ENCODE measurements at regions not wholly inside any gene's neighbourhood (a gene's known extent, or its start where the extent isn't known, plus 50 kb on each side); places are given as distances from the start of the nearest gene placed in this dataset.

DNA sequence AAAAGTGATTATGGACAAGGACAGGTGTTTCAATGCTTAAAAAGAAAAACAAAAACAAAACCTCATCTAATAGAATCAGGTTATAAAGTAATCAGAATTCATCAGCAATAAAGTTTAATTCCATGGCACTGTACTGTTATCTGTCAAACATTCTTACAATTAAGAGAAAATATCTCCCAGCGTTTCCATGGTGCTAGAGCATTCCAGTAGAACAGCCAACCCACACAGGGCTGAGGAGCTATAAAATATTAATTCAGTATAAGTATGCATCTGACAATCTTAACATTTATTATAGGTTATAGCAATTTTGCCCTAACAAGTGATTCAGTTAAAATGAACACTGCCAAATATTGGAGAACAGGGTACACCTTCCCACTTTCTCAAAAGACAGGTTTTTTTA is 128.7 kb upstream of the DEPDC1 start:
- H3K27ac ChIP-seq (ENCODE audit: low read depth in 1 of 2, low read length in 2 of 2) = no peak overlapping the region
- no peak overlapping the region for H3K4me3 ChIP-seq (ENCODE audit: low read depth in 1 of 3, low read length in 3 of 3)
- 62% methylated on average over 1 of the region's 1 CpG for WGBS
- H3K9ac ChIP-seq (ENCODE audit: low read depth in 1 of 2, low read length in 2 of 2) = no peak overlapping the region
- TF ChIP-seq, protein P1, sequence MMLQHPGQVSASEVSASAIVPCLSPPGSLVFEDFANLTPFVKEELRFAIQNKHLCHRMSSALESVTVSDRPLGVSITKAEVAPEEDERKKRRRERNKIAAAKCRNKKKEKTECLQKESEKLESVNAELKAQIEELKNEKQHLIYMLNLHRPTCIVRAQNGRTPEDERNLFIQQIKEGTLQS (IDR thresholded peaks at IDR 0.05) = no peak
- TF ChIP-seq, protein P2, sequence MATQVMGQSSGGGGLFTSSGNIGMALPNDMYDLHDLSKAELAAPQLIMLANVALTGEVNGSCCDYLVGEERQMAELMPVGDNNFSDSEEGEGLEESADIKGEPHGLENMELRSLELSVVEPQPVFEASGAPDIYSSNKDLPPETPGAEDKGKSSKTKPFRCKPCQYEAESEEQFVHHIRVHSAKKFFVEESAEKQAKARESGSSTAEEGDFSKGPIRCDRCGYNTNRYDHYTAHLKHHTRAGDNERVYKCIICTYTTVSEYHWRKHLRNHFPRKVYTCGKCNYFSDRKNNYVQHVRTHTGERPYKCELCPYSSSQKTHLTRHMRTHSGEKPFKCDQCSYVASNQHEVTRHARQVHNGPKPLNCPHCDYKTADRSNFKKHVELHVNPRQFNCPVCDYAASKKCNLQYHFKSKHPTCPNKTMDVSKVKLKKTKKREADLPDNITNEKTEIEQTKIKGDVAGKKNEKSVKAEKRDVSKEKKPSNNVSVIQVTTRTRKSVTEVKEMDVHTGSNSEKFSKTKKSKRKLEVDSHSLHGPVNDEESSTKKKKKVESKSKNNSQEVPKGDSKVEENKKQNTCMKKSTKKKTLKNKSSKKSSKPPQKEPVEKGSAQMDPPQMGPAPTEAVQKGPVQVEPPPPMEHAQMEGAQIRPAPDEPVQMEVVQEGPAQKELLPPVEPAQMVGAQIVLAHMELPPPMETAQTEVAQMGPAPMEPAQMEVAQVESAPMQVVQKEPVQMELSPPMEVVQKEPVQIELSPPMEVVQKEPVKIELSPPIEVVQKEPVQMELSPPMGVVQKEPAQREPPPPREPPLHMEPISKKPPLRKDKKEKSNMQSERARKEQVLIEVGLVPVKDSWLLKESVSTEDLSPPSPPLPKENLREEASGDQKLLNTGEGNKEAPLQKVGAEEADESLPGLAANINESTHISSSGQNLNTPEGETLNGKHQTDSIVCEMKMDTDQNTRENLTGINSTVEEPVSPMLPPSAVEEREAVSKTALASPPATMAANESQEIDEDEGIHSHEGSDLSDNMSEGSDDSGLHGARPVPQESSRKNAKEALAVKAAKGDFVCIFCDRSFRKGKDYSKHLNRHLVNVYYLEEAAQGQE (IDR thresholded peaks at IDR 0.05) = no peak
- TF ChIP-seq FOXA2 (IDR thresholded peaks at IDR 0.05) = no peak
- TF ChIP-seq JUND (IDR thresholded peaks at IDR 0.05) = no peak
- TF ChIP-seq TAF1 (conservative IDR thresholded peaks at IDR 0.05) = no peak
- TF ChIP-seq, protein P3, sequence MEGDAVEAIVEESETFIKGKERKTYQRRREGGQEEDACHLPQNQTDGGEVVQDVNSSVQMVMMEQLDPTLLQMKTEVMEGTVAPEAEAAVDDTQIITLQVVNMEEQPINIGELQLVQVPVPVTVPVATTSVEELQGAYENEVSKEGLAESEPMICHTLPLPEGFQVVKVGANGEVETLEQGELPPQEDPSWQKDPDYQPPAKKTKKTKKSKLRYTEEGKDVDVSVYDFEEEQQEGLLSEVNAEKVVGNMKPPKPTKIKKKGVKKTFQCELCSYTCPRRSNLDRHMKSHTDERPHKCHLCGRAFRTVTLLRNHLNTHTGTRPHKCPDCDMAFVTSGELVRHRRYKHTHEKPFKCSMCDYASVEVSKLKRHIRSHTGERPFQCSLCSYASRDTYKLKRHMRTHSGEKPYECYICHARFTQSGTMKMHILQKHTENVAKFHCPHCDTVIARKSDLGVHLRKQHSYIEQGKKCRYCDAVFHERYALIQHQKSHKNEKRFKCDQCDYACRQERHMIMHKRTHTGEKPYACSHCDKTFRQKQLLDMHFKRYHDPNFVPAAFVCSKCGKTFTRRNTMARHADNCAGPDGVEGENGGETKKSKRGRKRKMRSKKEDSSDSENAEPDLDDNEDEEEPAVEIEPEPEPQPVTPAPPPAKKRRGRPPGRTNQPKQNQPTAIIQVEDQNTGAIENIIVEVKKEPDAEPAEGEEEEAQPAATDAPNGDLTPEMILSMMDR (IDR thresholded peaks at IDR 0.05; ENCODE audit: low read depth, low read length, missing input control) = no peak
- no peak for TF ChIP-seq HNF4A (conservative IDR thresholded peaks at IDR 0.05)
- TF ChIP-seq, protein P4, sequence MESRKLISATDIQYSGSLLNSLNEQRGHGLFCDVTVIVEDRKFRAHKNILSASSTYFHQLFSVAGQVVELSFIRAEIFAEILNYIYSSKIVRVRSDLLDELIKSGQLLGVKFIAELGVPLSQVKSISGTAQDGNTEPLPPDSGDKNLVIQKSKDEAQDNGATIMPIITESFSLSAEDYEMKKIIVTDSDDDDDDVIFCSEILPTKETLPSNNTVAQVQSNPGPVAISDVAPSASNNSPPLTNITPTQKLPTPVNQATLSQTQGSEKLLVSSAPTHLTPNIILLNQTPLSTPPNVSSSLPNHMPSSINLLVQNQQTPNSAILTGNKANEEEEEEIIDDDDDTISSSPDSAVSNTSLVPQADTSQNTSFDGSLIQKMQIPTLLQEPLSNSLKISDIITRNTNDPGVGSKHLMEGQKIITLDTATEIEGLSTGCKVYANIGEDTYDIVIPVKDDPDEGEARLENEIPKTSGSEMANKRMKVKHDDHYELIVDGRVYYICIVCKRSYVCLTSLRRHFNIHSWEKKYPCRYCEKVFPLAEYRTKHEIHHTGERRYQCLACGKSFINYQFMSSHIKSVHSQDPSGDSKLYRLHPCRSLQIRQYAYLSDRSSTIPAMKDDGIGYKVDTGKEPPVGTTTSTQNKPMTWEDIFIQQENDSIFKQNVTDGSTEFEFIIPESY (IDR thresholded peaks at IDR 0.05) = no peak
- TF ChIP-seq HNF4G (IDR thresholded peaks at IDR 0.05) = no peak
- TF ChIP-seq, protein P5, sequence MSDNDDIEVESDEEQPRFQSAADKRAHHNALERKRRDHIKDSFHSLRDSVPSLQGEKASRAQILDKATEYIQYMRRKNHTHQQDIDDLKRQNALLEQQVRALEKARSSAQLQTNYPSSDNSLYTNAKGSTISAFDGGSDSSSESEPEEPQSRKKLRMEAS (IDR thresholded peaks at IDR 0.05) = no peak
- no peak for TF ChIP-seq FOXA1 (IDR thresholded peaks at IDR 0.05)
- H3K4me1 ChIP-seq (ENCODE audit: control insufficient read depth in 4 of 4, insufficient read depth in 4 of 4, low read length in 3 of 4) = no peaks in the 10 kb centered on the region
- H3K27me3 ChIP-seq (ENCODE audit: control insufficient read depth in 4 of 4, insufficient read depth in 4 of 4, low read length in 3 of 4) = peaks cover 0 to 2% (median 0%) of the 10 kb centered on the region in 4 donors
- no peaks in the 10 kb centered on the region for H3K36me3 ChIP-seq (ENCODE audit: control insufficient read depth in 4 of 4, insufficient read depth in 3 of 4, low read depth in 1 of 4, low read length in 3 of 4)
- H3K9me3 ChIP-seq (ENCODE audit: control insufficient read depth in 4 of 4, low read length in 3 of 4) = peaks cover 0 to 9% (median 0%) of the 10 kb centered on the region in 4 donors
- DNase-seq (ENCODE audit: low spot score) = no peak

DNA sequence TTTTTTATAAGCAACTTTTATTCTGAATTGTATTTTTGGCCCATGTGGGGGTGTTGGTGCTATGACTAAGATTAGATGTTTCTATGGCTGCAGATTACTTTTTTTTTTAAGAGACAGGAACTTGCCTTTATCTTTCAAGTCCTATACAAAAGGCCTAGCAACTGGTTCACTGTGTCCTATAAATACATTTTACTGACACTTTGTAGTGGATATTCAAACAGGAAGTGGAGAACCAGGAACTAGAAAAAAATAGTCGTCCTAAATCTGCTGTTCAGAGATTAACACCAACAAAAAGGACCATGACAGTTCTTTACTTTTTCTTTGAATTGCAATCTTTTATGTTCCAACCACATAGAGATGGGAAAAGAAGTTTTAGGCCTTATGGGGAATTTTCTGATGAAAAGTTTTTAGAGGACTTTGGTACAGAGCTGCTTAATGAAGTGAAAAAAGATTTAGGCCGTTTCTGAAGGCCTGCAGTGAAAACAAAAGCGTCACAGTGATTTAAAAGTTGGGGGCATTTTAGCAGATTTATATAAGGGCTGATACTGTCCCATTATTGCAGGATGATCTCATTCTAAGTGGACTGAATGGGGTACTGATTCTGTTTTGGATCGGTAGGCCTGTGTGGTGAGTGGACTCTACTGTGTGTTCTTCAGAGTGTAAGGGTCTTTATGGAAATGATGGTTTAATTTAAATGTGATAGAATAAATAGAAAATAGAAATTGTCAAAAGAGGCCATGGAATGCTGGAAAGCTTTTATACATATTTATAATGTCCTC is 136.4 kb upstream of the DEPDC1 start:
- WGBS = 76% methylated on average over 4 of the region's 4 CpGs
- no peak overlapping the region for H3K9ac ChIP-seq (ENCODE audit: low read depth in 1 of 2, low read length in 2 of 2)
- TF ChIP-seq TAF1 (conservative IDR thresholded peaks at IDR 0.05) (no peak), HNF4A (conservative IDR thresholded peaks at IDR 0.05) (no peak), NR2F2 (IDR thresholded peaks at IDR 0.05) (no peak), RXRA (IDR thresholded peaks at IDR 0.05) (no peak), GABPA (IDR thresholded peaks at IDR 0.05 in 1 of 2, conservative IDR thresholded peaks at IDR 0.05 in 1 of 2) (no peak), HNF4G (IDR thresholded peaks at IDR 0.05) (no peak), SP1 (IDR thresholded peaks at IDR 0.05) (no peak), EGR1 (IDR thresholded peaks at IDR 0.05; ENCODE audit: low read depth in 2 of 2) (no peak), YY1 (IDR thresholded peaks at IDR 0.05) (no peak)
- TF ChIP-seq, protein P2 (IDR thresholded peaks at IDR 0.05) = no peak
- TF ChIP-seq, protein P1 (IDR thresholded peaks at IDR 0.05) = no peak
- TF ChIP-seq, protein P5 (IDR thresholded peaks at IDR 0.05) = no peak

More for the DNA sequence above, 136.4 kb upstream of the DEPDC1 start:
- Histone ChIP-seq H3K27me3 (ENCODE audit: control insufficient read depth in 4 of 4, insufficient read depth in 4 of 4, low read length in 3 of 4) (peaks cover 0 to 2% (median 0%) of the 10 kb centered on the region in 4 donors), H3K27ac (ENCODE audit: low read depth in 1 of 2, low read length in 2 of 2) (no peak overlapping the region), H3K4me3 (ENCODE audit: low read depth in 1 of 3, low read length in 3 of 3) (no peak overlapping the region), H3K4me1 (ENCODE audit: control insufficient read depth in 4 of 4, insufficient read depth in 4 of 4, low read length in 3 of 4) (no peaks in the 10 kb centered on the region), H3K9me3 (ENCODE audit: control insufficient read depth in 4 of 4, low read length in 3 of 4) (no peaks in the 10 kb centered on the region), H3K36me3 (ENCODE audit: control insufficient read depth in 4 of 4, insufficient read depth in 3 of 4, low read depth in 1 of 4, low read length in 3 of 4) (no peaks in the 10 kb centered on the region)
- DNase-seq (ENCODE audit: low spot score) = no peak
